ENCODE measurements at regions not wholly inside any gene's neighbourhood (a gene's known extent, or its start where the extent isn't known, plus 50 kb on each side); places are given as distances from the start of the nearest gene placed in this dataset.
A peak's percentile ranks its signal among the peaks of the same experiment; 100 is the strongest.

DNA sequence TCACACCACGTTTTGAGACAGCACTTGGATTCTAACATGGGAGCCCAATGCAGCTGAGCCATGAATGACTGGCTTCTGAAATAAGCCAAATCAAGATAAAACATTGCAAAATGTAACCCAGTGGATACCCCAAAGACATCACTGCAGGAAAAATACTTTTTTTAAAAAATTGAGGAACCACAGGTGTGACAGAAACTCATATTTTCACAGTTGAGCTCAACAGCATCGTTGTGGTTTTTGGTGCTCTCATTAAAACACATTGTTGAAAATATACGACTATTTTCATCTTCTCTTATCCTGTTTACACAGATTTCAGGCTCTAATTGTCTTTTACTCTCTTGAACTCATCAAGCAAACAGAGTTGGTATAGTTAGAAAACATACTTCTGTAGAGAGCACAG is 429.3 kb upstream of the VRK2 start:
- Histone ChIP-seq H3K4me1 (ENCODE audit: low read length) (peaks cover 8% of the 10 kb centered on the region; the same call in 1 of the 2 replicates), H3K4me3 (ENCODE audit: low read length) (no peak overlapping the region), H3K4me2 (ENCODE audit: low read depth, low read length) (peak overlapping the region; percentile 5; the same call in 1 of the 2 replicates), H2AFZ (ENCODE audit: low read length) (no peak overlapping the region), H3F3A (ENCODE audit: insufficient read depth, low read length) (no peaks in the 10 kb centered on the region), H3K9me3 (replicated peaks; ENCODE audit: insufficient read depth, low read length) (no peaks in the 10 kb centered on the region), H3K79me2 (ENCODE audit: low read length) (no peaks in the 10 kb centered on the region), H3K36me3 (replicated peaks; ENCODE audit: insufficient read depth, low read length) (no peaks in the 10 kb centered on the region), H3K27me3 (replicated peaks; ENCODE audit: insufficient read depth, low read length) (no peaks in the 10 kb centered on the region), H4K20me1 (ENCODE audit: insufficient read depth, low read length) (no peaks in the 10 kb centered on the region), H3K27ac (ENCODE audit: low read length) (no peak overlapping the region), H3K9me2 (replicated peaks; ENCODE audit: insufficient read depth, low read length) (no peaks in the 10 kb centered on the region), H3K9ac (ENCODE audit: low read length) (no peak overlapping the region)
- TF ChIP-seq EZH2phosphoT487 (IDR thresholded peaks at IDR 0.05; ENCODE audit: low read length) = no peak
- TF ChIP-seq EZH2 (optimal IDR thresholded peaks at IDR 0.05; ENCODE audit: low read depth, low read length) = no peak
- TF ChIP-seq, protein P1, sequence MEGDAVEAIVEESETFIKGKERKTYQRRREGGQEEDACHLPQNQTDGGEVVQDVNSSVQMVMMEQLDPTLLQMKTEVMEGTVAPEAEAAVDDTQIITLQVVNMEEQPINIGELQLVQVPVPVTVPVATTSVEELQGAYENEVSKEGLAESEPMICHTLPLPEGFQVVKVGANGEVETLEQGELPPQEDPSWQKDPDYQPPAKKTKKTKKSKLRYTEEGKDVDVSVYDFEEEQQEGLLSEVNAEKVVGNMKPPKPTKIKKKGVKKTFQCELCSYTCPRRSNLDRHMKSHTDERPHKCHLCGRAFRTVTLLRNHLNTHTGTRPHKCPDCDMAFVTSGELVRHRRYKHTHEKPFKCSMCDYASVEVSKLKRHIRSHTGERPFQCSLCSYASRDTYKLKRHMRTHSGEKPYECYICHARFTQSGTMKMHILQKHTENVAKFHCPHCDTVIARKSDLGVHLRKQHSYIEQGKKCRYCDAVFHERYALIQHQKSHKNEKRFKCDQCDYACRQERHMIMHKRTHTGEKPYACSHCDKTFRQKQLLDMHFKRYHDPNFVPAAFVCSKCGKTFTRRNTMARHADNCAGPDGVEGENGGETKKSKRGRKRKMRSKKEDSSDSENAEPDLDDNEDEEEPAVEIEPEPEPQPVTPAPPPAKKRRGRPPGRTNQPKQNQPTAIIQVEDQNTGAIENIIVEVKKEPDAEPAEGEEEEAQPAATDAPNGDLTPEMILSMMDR (IDR thresholded peaks at IDR 0.05; ENCODE audit: low read length) = no peak
- peak; percentile 44 for DNase-seq

DNA sequence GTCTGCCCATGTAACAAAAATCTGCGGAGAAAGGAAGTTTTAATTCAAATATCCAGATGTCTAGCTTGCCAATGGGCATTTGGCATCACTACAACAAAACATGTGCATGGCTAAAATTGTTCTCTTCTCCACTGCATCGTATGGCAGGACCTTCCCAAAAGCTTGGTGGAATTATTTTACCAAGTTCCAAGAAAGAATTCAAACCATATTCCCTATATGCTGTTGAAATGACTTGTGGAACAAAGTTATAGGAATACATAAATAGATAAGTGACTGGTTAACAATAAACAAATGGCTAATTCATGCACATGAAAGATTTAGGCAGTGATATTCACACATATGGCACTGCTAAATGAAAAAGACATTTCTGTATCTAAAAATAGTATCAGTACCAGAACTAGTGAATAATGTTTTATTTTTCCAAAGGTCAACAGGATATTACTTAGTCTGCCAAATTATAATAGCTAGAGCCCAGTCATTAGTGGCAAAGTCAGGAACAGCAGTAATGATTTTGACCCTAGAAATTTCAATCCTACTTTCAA is 425.4 kb upstream of the VRK2 start:
- TF ChIP-seq, protein P1 (IDR thresholded peaks at IDR 0.05; ENCODE audit: low read length) = no peak
- TF ChIP-seq EZH2phosphoT487 (IDR thresholded peaks at IDR 0.05; ENCODE audit: low read length) (no peak), EZH2 (optimal IDR thresholded peaks at IDR 0.05; ENCODE audit: low read depth, low read length) (no peak)

DNA sequence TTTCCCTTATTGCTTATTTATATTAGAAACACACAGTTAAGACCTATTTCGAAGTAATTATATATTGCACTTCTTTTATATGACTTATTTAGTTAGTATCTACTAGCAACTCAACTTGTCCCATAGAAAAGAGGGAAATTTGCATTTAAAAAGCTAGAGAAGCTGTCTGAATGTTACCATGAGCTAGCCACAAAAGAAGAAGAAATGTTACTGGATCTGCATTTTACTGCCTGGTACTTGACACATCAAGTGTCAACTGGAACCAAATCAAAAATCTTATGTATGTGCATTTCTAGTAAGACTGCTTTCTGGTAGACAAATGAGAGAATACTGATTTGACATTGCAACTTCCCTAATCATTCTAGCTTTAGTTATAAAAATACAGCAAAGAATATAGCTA is 424.6 kb upstream of the VRK2 start:
- Histone ChIP-seq H3K27ac (ENCODE audit: low read length) (no peak overlapping the region), H3K4me3 (ENCODE audit: low read length) (no peak overlapping the region), H3K4me1 (ENCODE audit: low read length) (peaks cover 6% of the 10 kb centered on the region; the same call in 1 of the 2 replicates), H3K4me2 (ENCODE audit: low read depth, low read length) (no peak overlapping the region), H3K36me3 (replicated peaks; ENCODE audit: insufficient read depth, low read length) (no peaks in the 10 kb centered on the region), H3K27me3 (replicated peaks; ENCODE audit: insufficient read depth, low read length) (no peaks in the 10 kb centered on the region), H3K9me3 (replicated peaks; ENCODE audit: insufficient read depth, low read length) (no peaks in the 10 kb centered on the region), H3K79me2 (ENCODE audit: low read length) (no peaks in the 10 kb centered on the region), H3F3A (ENCODE audit: insufficient read depth, low read length) (no peaks in the 10 kb centered on the region), H2AFZ (ENCODE audit: low read length) (no peak overlapping the region), H4K20me1 (ENCODE audit: insufficient read depth, low read length) (no peaks in the 10 kb centered on the region), H3K9ac (ENCODE audit: low read length) (no peak overlapping the region), H3K9me2 (replicated peaks; ENCODE audit: insufficient read depth, low read length) (no peaks in the 10 kb centered on the region)
- DNase-seq = no peak
- TF ChIP-seq, protein P1 (IDR thresholded peaks at IDR 0.05; ENCODE audit: low read length) = no peak

More for the DNA sequence above, 425.4 kb upstream of the VRK2 start:
- Histone ChIP-seq H3K4me2 (ENCODE audit: low read depth, low read length) (no peak overlapping the region), H3K9me2 (replicated peaks; ENCODE audit: insufficient read depth, low read length) (no peaks in the 10 kb centered on the region), H3F3A (ENCODE audit: insufficient read depth, low read length) (no peaks in the 10 kb centered on the region), H3K9me3 (replicated peaks; ENCODE audit: insufficient read depth, low read length) (no peaks in the 10 kb centered on the region), H3K4me1 (ENCODE audit: low read length) (peaks cover 8% of the 10 kb centered on the region; the same call in 1 of the 2 replicates), H4K20me1 (ENCODE audit: insufficient read depth, low read length) (no peaks in the 10 kb centered on the region), H2AFZ (ENCODE audit: low read length) (no peak overlapping the region), H3K27ac (ENCODE audit: low read length) (no peak overlapping the region), H3K79me2 (ENCODE audit: low read length) (no peaks in the 10 kb centered on the region), H3K36me3 (replicated peaks; ENCODE audit: insufficient read depth, low read length) (no peaks in the 10 kb centered on the region), H3K4me3 (ENCODE audit: low read length) (no peak overlapping the region), H3K27me3 (replicated peaks; ENCODE audit: insufficient read depth, low read length) (no peaks in the 10 kb centered on the region), H3K9ac (ENCODE audit: low read length) (no peak overlapping the region)
- DNase-seq = no peak
